ENCODE measurements at regions not wholly inside any gene's neighbourhood (a gene's known extent, or its start where the extent isn't known, plus 50 kb on each side); places are given as distances from the start of the nearest gene placed in this dataset.

- ChIA-PET POLR2A (no interaction called here), CTCF (no interaction called here)
- no peaks in the 10 kb centered on the region for H3K27me3 Mint-ChIP-seq
Measured at GRCh38 chr6:67200626-67201403, 1434.3 kb upstream of the ADGRB3 start.

GRCh38 chr6:67199425-67199824 lies 1435.7 kb upstream of the ADGRB3 start:
- H3K27me3 Mint-ChIP-seq, result no peaks in the 10 kb centered on the region
- H3K4me3 Mint-ChIP-seq, result no peak overlapping the region
- no peak for DNase-seq
- no peaks in the 10 kb centered on the region for H3K36me3 Mint-ChIP-seq (ENCODE audit: low read depth)
- POLR2A ChIA-PET, result no interaction called here
- no peak overlapping the region for H3K27ac Mint-ChIP-seq
- H3K9me3 Mint-ChIP-seq, result peaks cover 10% of the 10 kb centered on the region
- CTCF ChIA-PET, result no interaction called here
- no peaks in the 10 kb centered on the region for H3K4me1 Mint-ChIP-seq

More at GRCh38 chr6:67200626-67201403, 1434.3 kb upstream of the ADGRB3 start:
- Mint-ChIP-seq H3K4me1 (no peaks in the 10 kb centered on the region), H3K9me3 (peaks cover 10% of the 10 kb centered on the region), H3K27ac (no peak overlapping the region), H3K4me3 (no peak overlapping the region), H3K36me3 (ENCODE audit: low read depth) (no peaks in the 10 kb centered on the region)
- DNase-seq, result no peak

- no peaks in the 10 kb centered on the region for H3K36me3 Mint-ChIP-seq (ENCODE audit: low read depth)
- CTCF ChIA-PET, result no interaction called here
- peaks cover 11% of the 10 kb centered on the region for H3K9me3 Mint-ChIP-seq
- no peaks in the 10 kb centered on the region for H3K4me1 Mint-ChIP-seq
- H3K27ac Mint-ChIP-seq, result no peak overlapping the region
- POLR2A ChIA-PET, result no interaction called here
- H3K4me3 Mint-ChIP-seq, result no peak overlapping the region
- DNase-seq, result no peak
- H3K27me3 Mint-ChIP-seq, result no peaks in the 10 kb centered on the region
Measured at GRCh38 chr6:67190733-67191132, 1444.3 kb upstream of the ADGRB3 start.

GRCh38 chr6:67184405-67184804 lies 1450.7 kb upstream of the ADGRB3 start:
- Mint-ChIP-seq H3K36me3 (ENCODE audit: low read depth) (no peaks in the 10 kb centered on the region), H3K4me1 (no peaks in the 10 kb centered on the region), H3K9me3 (peaks cover 5% of the 10 kb centered on the region), H3K4me3 (no peak overlapping the region), H3K27me3 (no peaks in the 10 kb centered on the region), H3K27ac (no peak overlapping the region)
- DNase-seq, result no peak
- CTCF ChIA-PET, result no interaction called here
- POLR2A ChIA-PET, result no interaction called here

- no peaks in the 10 kb centered on the region for H3K36me3 Mint-ChIP-seq (ENCODE audit: low read depth)
- H3K4me1 Mint-ChIP-seq, result no peaks in the 10 kb centered on the region
- H3K27ac Mint-ChIP-seq, result no peak overlapping the region
- ChIA-PET CTCF (no interaction called here), POLR2A (no interaction called here)
- H3K9me3 Mint-ChIP-seq, result peaks cover 2% of the 10 kb centered on the region
- no peak overlapping the region for H3K4me3 Mint-ChIP-seq
- DNase-seq, result no peak
- no peaks in the 10 kb centered on the region for H3K27me3 Mint-ChIP-seq
Measured at GRCh38 chr6:67175101-67175500, 1460.0 kb upstream of the ADGRB3 start.

- ChIA-PET POLR2A (no interaction called here), CTCF (interaction anchor here (0.5 kb wide), 1 partner anchor 691 kb away, joined by 3 read pairs; no protein-coding TSS in a partner anchor)
- H3K27ac Mint-ChIP-seq, result no peak overlapping the region
- DNase-seq, result no peak
- H3K4me3 Mint-ChIP-seq, result no peak overlapping the region
- no peaks in the 10 kb centered on the region for H3K36me3 Mint-ChIP-seq (ENCODE audit: low read depth)
- peaks cover 9% of the 10 kb centered on the region for H3K9me3 Mint-ChIP-seq
- no peaks in the 10 kb centered on the region for H3K4me1 Mint-ChIP-seq
- no peaks in the 10 kb centered on the region for H3K27me3 Mint-ChIP-seq
Measured at GRCh38 chr6:67165606-67166005, 1458.6 kb upstream of the EYS start.

- Mint-ChIP-seq H3K27ac (no peak overlapping the region), H3K4me1 (no peaks in the 10 kb centered on the region), H3K4me3 (no peak overlapping the region), H3K27me3 (no peaks in the 10 kb centered on the region), H3K9me3 (peaks cover 17% of the 10 kb centered on the region), H3K36me3 (ENCODE audit: low read depth) (no peaks in the 10 kb centered on the region)
- ChIA-PET POLR2A (no interaction called here), CTCF (no interaction called here)
- no peak for DNase-seq
Measured at GRCh38 chr6:67160820-67161219, 1453.8 kb upstream of the EYS start.

- no peak for DNase-seq
- ChIA-PET POLR2A (no interaction called here), CTCF (no interaction called here)
- Mint-ChIP-seq H3K36me3 (ENCODE audit: low read depth) (no peaks in the 10 kb centered on the region), H3K4me1 (no peaks in the 10 kb centered on the region), H3K9me3 (peaks cover 6% of the 10 kb centered on the region), H3K27ac (no peak overlapping the region), H3K27me3 (no peaks in the 10 kb centered on the region), H3K4me3 (no peak overlapping the region)
Measured at GRCh38 chr6:67141005-67141404, 1434.0 kb upstream of the EYS start.

GRCh38 chr6:67133973-67134372 lies 1426.9 kb upstream of the EYS start:
- H3K27me3 Mint-ChIP-seq, result no peaks in the 10 kb centered on the region
- no peak overlapping the region for H3K27ac Mint-ChIP-seq
- CTCF ChIA-PET, result no interaction called here

GRCh38 chr6:67131827-67132226 lies 1424.8 kb upstream of the EYS start:
- Mint-ChIP-seq H3K27ac (no peak overlapping the region), H3K4me1 (no peaks in the 10 kb centered on the region), H3K36me3 (ENCODE audit: low read depth) (no peaks in the 10 kb centered on the region), H3K4me3 (no peak overlapping the region), H3K9me3 (peaks cover 9% of the 10 kb centered on the region), H3K27me3 (no peaks in the 10 kb centered on the region)
- ChIA-PET POLR2A (no interaction called here), CTCF (no interaction called here)
- DNase-seq, result no peak

More at GRCh38 chr6:67133973-67134372, 1426.9 kb upstream of the EYS start:
- Mint-ChIP-seq H3K4me3 (no peak overlapping the region), H3K9me3 (peaks cover 9% of the 10 kb centered on the region), H3K36me3 (ENCODE audit: low read depth) (no peaks in the 10 kb centered on the region), H3K4me1 (no peaks in the 10 kb centered on the region)
- DNase-seq, result no peak
- POLR2A ChIA-PET, result no interaction called here

GRCh38 chr6:67129780-67130179 lies 1422.8 kb upstream of the EYS start:
- H3K27ac Mint-ChIP-seq, result no peak overlapping the region

GRCh38 chr6:67127041-67127440 lies 1420.0 kb upstream of the EYS start:
- Mint-ChIP-seq H3K36me3 (ENCODE audit: low read depth) (no peaks in the 10 kb centered on the region), H3K27me3 (no peaks in the 10 kb centered on the region), H3K4me1 (no peaks in the 10 kb centered on the region), H3K27ac (no peak overlapping the region), H3K9me3 (no peaks in the 10 kb centered on the region), H3K4me3 (no peak overlapping the region)
- ChIA-PET POLR2A (no interaction called here), CTCF (no interaction called here)
- DNase-seq, result no peak

More at GRCh38 chr6:67129780-67130179, 1422.8 kb upstream of the EYS start:
- ChIA-PET POLR2A (no interaction called here), CTCF (no interaction called here)
- no peak overlapping the region for H3K4me3 Mint-ChIP-seq
- DNase-seq, result no peak
- no peaks in the 10 kb centered on the region for H3K4me1 Mint-ChIP-seq
- peaks cover 9% of the 10 kb centered on the region for H3K9me3 Mint-ChIP-seq
- H3K36me3 Mint-ChIP-seq (ENCODE audit: low read depth), result no peaks in the 10 kb centered on the region
- H3K27me3 Mint-ChIP-seq, result no peaks in the 10 kb centered on the region

GRCh38 chr6:67121115-67121514 lies 1414.1 kb upstream of the EYS start:
- no peak for DNase-seq
- no peak overlapping the region for H3K4me3 Mint-ChIP-seq
- no peaks in the 10 kb centered on the region for H3K36me3 Mint-ChIP-seq (ENCODE audit: low read depth)
- H3K9me3 Mint-ChIP-seq, result peaks cover 7% of the 10 kb centered on the region
- ChIA-PET CTCF (no interaction called here), POLR2A (no interaction called here)
- H3K4me1 Mint-ChIP-seq, result no peaks in the 10 kb centered on the region
- no peak overlapping the region for H3K27ac Mint-ChIP-seq
- no peaks in the 10 kb centered on the region for H3K27me3 Mint-ChIP-seq

- Mint-ChIP-seq H3K36me3 (ENCODE audit: low read depth) (no peaks in the 10 kb centered on the region), H3K4me3 (no peak overlapping the region), H3K4me1 (no peaks in the 10 kb centered on the region), H3K9me3 (peaks cover 5% of the 10 kb centered on the region), H3K27ac (no peak overlapping the region), H3K27me3 (no peaks in the 10 kb centered on the region)
- DNase-seq, result no peak
- ChIA-PET POLR2A (no interaction called here), CTCF (interaction anchor here (0.6 kb wide), 1 partner anchor 16 kb away, joined by 3 read pairs; no protein-coding TSS in a partner anchor)
Measured at GRCh38 chr6:67112120-67112519, 1405.1 kb upstream of the EYS start.
